Cerebellar cortex (tissue), 1 donor: ENCODE measurements at regions not wholly inside any gene's neighbourhood (a gene's known extent, or its start where the extent isn't known, plus 50 kb on each side); places are given as distances from the start of the nearest gene placed in this dataset.

ENCODE experiments used
- DNase-seq: peaks from one replicate; pipeline ENCODE4 v3.0.0-alpha.2; 2015; ENCODE audit warnings: low spot score

DNA sequence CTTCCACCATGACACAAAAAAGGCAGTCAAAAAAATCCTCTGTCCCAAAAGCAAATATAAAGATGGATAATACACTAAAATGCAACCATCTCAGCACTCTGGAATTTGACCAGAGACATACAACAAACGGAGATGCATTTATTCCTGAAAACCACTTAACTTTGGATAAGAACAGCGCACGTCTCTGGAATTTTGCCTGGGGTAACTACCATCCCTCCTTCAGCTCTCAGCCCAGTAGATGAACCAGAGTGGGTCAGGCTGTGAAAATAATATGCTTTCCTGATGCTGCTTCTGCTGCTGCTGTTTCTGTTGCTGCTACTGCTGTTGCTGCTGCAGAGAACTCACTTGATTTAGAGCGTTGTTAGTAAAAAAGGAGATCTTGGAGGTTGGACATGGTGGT is 133.8 kb upstream of the ACVR2A start:
- no peak for DNase-seq

DNA sequence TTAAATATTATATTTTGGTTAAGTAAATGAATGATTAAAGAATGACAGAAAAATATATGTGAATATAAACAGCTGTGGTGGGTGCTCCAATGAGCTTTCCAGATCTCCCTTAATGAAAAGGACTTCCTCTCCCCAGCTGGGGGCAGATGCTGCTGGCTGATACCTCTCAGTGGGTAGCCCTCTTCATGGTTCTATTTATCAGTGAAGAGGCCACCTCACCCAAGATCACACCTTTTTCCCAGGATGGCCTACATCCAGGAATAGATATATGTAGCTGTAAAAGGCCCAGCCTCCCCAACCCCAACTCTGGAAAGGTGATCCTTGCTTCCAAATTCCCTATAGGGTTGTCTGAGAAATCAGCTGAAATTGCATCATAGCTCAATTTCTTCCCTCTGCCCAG is 135.2 kb upstream of the ACVR2A start:
- no peak for DNase-seq

DNA sequence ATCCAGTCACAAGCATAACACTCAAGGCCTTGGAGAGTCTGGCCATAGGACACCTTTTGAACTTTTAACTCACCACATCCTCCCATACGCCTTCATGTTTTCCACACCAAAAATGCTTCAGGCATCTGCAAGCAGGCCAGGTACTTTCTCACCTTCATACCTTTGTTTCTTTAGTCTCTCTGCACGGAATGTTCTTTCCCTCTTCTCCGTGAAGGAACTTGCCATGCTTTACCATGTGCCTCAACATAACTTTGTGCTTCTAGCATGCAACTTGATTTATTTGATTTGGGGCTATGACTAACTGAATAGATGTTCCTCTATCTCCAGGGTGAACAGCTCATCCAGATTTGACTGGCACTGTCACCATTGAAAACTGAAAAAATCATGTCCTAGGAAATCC is 141.7 kb upstream of the ACVR2A start:
- DNase-seq, result no peak

DNA sequence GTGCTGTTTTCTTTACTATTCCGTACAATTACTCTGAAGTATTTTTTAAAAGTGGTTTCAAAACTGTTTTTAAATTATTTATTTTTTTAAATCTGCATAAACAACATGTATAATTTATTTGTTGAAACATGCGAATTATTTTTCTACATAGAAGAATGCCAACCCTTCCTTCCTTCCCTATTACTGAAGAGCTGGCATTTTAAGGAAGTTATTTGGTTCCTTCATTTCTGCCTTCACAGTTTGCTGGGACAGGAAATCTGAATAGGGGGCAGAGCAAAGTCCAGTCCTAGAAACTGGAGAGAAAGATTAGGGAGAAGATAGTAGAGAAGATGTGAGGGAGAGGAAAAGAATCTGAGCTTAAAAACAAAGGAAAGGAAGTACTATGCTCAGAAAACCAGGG is 146.7 kb upstream of the ACVR2A start:
- DNase-seq, result no peak

DNA sequence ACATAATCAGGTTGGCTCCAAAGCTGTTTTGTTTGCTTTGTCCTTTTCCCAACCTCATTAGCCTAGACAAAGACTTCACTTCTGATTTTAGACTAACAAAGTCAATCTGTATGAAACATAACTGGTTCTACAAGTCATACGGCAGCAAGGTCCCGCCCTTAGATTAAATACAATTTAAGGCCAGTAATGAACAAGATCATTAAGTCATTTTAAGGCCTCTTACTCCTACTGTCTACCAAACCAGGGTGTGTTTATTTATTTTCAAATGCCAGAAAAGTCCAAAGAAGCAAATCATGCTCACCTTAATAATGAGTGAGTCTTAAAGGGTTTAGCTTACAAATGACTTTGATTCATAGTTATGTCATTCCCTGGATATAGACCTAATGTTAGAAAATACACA is 148.4 kb upstream of the ACVR2A start:
- no peak for DNase-seq

DNA sequence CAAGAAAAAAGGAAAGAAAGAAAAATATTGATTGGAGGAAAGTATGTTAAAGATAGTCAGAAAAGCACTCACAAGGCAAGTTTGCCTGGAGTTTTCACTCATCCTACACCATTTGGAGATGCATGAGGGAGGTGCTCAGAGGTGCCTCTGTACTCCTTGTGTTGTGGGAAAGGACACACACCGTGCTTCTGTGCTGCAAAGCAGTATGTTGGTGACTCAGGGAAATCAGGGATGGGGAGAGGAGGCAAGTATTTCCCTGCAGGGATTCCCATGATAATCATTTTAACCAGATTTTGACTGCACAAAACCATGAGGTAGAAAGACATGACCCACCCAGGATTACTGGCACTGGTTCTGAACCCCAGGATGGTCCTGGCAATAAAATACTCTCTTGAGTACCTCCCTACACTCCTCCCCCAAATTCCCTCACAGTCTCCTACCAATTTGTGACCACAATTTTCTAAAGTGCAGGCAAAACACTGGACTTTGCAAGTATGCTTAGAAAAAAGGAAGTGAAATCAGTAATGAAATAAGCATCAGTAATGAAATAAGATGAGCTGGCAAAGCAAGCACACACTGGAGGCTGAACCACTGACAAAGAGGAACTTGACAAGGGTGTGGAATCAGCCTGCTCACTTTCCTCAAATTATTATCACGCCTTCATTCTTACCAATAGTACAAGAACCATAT is 155.5 kb upstream of the ACVR2A start:
- no peak for DNase-seq

DNA sequence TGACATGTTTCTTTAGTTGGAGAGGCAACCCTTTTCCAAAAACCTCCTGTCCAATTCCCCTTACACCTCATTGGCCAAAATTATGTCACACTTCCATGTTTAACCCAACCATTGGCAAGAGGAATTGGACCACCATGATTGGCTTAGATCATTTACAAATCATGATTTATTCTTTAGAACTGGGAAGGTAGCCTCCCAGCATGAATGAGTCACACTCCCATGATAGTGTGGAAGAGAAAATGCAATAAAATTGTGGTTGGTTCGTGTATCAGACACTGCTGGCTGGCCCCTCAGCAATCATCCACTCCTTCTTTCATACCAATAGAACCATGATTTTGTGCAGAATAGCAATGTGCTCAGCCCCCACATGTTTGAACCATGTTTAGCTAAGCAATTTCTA is 156.6 kb upstream of the ACVR2A start:
- no peak for DNase-seq

DNA sequence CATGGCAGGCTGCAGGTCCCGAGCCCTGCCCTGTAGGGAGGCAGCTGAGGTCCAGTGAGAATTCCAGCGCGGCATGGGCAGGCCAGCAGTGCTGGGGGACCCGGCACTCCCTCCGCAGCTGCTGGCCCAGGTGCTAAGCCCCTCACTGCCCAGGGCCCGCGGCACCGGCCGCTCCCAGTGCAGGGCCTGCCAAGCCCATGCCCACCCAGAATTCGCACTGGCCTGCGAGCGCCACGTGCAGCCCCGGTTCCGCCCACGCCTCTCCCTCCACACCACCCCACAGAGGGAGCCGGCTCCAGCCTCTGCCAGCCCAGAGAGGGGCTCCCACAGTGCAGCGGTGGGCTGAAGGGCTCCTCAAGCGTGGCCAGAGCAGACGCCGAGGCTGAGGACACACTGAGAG is 158.5 kb upstream of the ACVR2A start:
- DNase-seq, result no peak

DNA sequence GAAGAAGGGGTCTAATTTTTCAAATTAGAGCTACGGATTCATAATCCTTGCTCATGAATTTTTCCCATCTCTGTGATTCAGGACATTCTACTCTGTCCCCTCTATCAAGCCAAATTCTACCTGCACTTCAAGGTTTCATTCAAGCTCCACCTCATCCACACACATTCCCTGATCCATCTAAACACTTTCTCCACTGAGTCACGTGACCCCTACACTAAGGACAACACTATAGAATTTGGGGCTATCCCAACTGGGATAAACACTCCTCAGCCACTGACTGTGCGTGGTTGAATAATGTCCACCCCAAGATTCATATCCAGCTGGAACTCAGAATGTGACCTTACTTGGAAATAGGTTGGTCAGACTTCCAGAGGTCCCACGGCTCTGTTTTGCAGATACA is 159.9 kb upstream of the ACVR2A start:
- no peak for DNase-seq

DNA sequence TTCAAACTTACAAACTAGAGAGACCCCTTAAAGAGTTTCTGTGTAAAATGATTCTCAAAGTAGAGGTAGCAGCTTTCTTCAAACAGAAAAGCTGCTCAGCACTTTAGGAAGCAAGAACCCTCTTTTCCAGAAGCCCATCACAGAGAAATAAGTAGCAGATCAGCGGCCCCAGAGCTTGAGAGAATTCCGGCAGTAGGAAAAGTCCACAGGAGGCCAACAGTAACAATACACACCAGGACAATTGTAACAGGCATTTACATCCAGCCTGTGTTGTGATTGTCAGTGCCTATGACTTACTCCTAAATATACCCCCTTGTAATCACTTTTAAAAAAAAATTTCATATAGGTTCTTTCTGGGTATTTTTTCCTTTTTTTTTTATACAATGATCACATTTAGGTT is 161.4 kb upstream of the ACVR2A start:
- DNase-seq, result no peak

DNA sequence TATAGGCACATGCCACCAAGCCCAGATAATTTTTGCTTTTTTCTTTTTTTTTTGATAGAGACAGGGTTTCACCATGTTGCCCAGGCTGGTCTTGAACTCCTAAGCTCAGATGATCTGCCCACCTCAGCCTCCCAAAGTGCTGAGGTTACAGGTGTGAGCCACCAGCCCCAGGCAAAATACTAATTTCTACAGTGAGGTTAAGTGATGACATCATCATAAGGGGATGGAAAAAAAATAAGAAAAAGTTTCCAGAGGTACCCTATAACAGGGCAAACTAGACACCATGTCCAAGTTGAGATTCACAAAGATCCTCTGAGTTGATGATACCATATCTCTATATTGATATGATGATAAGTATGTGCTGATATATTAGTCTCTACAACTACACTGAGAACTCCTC is 163.7 kb upstream of the ACVR2A start:
- no peak for DNase-seq

DNA sequence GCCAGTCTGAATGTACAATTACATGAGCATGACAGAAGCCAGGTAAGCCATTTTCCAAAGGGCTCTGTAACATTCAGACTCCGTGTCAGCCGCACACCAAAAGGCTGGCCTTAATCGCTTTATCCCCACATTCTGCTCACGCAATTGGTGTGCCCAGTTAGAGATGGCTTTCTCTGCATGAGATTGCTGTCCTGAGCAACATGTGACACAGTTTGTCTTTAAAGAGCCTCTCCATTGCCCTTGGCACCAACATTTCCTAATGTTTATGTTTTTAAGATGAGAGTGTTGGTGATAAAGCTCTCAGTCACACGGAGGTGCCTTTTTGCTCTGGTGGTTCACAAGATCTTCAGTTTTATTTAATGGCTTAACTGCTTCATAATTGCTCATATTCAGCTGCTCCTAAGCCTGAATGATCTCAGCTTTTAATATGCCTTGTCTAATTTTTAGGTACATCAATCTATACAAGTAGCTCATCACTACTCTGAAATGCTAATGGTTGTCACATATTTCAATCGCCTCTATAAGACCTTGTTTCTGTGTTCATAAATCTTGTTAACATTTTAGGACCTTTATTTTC is 164.8 kb upstream of the ACVR2A start:
- no peak for DNase-seq

DNA sequence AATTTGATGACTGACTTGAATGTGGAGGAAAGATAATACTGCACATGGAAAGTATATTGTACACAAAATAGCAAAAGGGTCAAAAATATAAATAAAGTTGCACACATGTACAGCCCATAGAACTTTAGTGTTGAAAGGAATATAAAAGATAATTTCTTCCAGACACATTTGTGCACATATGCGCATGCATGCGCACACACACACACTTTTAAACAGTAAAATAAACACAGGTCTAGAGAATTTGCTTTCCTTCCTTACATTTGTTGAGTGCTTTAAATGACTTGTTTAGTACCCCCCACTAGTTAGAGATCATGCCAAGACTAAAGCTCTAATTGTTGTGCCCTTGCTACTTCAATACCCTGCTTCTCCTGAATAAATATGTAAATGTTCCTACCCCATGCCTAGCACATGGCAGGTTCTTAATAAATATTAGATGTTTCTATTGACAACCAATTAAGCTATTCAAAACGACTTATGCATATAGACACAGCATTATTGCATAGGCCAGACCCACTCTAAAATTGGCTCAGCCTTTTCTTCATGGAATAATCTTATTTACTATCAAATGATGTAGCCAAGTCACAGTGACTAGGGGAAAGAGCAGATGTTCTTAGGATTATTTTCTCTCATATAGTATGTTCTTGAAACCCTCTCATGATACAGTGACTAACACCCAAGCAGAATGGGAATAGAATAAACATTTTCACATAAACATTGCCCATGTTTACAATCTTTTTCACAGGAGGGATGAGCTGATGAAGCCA is 165.5 kb upstream of the ACVR2A start:
- DNase-seq, result no peak

DNA sequence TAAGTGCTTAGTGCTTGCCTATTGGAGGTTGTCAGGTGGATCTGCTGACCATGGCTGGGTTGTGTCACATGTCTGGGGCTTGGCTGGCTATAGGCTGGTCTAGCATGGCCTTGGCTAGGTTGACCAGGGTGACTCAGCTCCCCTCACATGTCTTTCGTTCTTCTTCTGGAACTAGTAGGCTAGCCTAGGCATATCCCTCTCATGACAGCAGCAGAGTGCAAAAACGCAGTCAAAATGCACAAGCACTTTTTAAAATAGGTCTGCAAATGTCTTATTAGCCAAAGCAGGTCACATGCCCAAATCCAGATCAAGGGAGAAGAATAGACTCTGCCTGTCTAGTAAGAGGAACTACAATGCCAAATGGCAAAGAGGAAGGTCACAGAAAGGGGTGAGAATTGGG is 179.7 kb upstream of the ACVR2A start:
- DNase-seq, result no peak

DNA sequence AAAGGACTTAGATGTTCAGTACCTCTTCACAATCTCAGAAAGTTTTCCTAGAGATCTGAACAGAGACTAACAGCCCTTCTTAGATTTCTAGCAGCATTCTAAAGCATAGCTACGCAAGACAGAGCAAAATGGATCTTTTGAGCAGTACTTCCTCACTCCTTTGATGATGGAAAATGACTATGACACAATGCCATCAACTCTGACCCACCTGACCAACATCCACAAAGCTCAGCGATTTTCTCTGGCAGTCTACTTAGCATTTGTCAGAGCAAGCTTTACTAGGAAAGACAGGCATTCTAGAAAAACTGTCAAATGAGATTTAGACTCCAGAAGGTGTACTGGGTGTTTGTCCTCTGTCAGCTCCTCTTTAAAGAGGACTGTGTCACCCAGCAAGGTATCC is 180.9 kb upstream of the ACVR2A start:
- DNase-seq, result no peak

DNA sequence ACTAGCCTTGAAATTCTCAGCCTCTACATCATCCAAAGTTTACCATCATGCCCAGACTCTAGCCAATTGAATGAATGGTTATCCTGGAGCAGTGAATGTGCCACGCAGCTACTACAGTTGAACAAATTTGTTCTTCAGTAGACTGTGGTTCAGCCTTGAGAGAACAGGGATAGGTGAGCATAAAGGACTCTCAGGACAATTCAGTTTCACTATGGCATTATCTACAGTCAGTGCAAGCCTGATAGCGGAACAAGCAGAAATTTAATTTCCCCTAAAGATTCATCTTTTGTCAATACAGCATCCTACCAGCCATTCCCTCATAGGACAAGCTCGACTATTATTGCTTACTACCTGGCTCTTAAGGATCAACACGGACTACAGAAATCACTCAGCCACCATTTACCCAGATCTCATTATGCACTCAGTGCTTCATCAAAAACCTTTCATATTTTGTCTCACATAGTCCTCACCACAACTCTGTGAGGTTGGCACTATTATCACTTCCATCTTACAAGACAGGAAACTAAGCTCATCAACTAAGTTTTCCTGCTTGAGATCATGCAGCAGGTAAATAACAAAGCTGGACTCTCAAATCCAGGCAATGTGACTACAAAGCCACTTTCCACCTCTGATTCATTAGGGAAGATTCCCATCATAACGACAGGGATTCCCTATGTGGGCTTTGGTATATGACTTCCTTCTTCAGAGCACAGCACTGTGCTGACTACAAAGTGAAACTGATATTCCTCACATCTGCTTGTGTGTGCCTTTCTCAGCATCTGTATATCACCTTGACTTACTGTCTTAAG is 181.5 kb upstream of the ACVR2A start:
- no peak for DNase-seq

DNA sequence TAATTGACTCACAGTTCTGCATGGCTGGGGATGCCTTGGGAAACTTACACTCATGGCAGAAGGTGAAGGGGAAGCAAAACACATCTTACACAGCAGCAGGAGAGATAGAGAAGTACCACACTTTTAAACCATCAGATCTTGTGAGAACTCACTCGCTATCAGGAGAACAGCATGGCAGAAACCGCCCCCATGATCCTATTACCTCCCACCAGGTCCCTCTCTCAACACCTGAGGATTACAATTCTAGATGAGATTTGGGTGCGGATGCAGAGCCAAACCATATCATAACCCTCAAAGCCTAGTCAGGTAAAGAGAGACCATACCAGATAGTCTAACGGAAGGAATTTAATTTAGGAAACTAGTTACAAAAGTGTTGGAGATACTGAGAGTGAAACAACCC is 182.6 kb upstream of the ACVR2A start:
- no peak for DNase-seq

DNA sequence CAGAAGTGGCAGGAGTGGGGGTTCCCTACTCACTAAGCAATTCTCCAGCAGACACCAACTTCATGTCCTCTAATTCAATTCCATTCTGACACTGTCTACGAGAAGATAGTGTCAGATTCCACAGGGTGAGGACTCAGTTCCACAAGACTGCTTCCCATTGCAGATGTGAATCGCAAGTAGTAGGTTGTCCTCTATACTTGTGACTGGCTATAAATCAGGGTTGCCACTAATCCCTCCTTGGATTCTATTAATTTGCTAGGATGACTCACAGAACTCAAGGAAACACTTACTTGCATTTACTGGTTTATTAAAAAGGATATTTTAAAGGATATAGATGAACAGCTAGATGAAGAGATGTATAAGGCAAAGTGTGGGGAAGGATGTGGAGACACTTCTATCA is 184.1 kb upstream of the ACVR2A start:
- DNase-seq, result no peak

DNA sequence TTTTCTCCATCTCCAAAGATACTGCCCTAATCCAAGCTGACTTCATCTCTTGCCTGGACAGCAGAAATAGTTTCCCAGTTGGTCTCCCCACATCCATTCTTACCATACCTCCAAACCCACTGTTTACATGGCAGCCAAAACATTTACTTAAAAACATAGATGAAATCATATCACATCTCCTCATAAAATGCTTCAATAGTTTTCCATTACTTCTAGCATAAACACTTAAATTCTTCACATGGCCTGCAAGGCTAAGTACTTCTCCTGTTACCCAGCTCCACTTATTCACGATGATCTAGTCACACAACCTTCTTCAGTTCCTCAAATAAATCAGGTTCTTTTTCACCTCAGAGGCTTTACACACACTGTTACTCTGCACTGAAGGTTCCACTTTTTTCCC is 185.8 kb upstream of the ACVR2A start:
- no peak for DNase-seq

DNA sequence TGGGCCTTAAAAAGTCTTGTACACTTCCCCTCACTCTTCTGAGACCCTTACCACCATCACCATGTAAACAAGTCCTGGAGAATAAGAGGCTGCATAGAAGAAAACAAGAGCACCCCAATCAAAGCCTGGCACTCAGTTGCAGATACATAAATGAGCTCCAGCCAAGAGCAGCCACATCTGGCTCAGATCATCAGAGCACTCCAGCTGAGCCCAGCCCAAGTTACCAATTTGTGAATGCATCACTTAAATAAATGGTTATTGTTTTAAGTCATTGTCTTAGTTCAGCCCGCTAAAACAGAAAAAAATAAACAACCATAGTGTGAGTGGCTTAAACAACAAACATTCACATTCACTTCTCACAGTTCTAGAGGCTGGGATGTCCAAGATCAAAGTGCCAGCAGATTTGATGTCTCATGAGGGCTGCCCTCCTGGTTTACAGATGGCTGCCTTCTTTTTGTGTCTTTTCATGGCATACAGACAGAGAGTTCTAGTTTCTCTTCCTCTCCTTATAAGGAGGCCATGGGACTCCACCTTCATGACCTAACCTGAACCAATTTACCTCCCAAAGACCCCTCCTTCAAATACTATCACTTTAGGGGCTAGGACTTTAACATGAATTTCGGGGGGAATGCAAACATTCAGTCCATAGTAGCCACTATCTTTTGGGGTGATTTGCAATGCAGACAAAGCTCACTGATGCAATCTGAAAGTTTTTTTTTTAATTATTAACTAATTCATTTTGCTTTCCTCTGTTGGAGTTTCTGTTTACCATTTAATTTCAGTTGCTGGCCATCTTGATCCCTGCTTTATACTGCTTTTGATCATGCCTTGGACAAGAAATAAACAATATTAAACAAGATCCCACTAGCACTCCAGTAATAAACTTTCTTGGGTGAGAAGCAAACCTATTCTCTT is 187.5 kb upstream of the ACVR2A start:
- no peak for DNase-seq

DNA sequence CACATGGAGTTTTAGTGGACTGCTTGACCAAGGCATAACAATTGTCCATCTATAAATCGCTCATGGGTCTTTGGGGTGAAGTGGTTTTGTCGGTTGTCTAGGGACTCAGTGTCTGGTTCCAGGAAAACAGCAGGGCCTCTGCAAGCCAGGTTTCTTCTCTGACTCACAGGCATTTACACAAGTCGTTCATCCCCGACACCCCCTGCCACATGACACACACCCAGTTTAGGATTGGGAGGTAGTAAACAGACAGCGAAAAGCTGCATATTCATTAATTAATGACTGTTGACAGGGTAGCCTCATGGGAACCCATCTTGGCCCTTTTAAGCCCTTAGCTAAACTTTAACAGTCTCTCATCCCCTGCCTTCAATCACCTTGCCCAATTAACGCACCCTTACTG is 194.8 kb upstream of the ACVR2A start:
- DNase-seq, result no peak

DNA sequence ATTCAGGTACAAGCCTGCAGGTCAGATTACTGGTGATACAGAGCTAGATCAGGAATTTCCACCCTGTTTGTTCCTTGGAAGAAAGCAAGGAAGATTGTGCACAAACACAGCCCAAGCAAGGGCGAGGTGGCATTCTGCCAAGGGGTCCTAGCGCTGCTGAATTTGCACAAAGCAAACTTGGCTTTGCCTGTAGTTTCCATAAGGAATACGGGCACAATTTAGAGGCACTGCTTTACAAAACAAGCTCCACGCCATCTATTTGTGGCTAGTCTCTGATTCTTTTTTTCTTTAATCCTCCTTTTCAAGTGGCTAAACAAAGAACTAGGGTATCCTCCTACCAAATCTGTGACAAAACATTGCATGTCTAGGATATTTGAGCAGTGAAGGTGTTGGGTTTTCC is 195.5 kb upstream of the ACVR2A start:
- no peak for DNase-seq
